Heart left ventricle (tissue), 16 donors: ENCODE measurements at regions not wholly inside any gene's neighbourhood (a gene's known extent, or its start where the extent isn't known, plus 50 kb on each side); places are given as distances from the start of the nearest gene placed in this dataset.

Experiments
- ATAC-seq, 4 donors: fragments of 200-7000 bp; cut with Tn5 transposase; one replicate each; pipeline ENCODE4 v1.9.1; 2020 to 2022; ENCODE audit warnings: moderate library complexity in 4 of 4, mild to moderate bottlenecking in 3 of 4, moderate number of reproducible peaks in 1 of 4
- DNase-seq, 5 donors: peaks; one replicate each; pipeline ENCODE4 v3.0.0-alpha.2; 2020
- H3K27ac ChIP-seq, 12 donors: fragments of 200-600 bp; sonication (generic) in 4 of 12; one replicate each; pipeline versions ENCODE4 v1.5.0 to v1.8.0; 2016 to 2022; ENCODE audit warnings: mild to moderate bottlenecking in 2 of 12
- H3K27me3 ChIP-seq, 9 donors: fragments of 200-600 bp; sonication (generic) in 2 of 9; one replicate each; pipeline versions ENCODE4 v1.5.1 to v1.8.0; 2016 to 2022; ENCODE audit warnings: mild to moderate bottlenecking in 3 of 9
- H3K36me3 ChIP-seq, 9 donors: fragments of 200-600 bp; sonication (generic) in 2 of 9; one replicate each; pipeline versions ENCODE4 v1.5.0 to v1.8.0; 2018 to 2022; ENCODE audit warnings: mild to moderate bottlenecking in 2 of 9
- H3K4me1 ChIP-seq, 12 donors: fragments of 200-600 bp; sonication (generic) in 4 of 12; one replicate each; pipeline versions ENCODE4 v1.5.0 to v1.8.0; 2016 to 2022; ENCODE audit warnings: mild to moderate bottlenecking in 3 of 12
- H3K4me3 ChIP-seq, 12 donors: fragments of 200-600 bp; sonication (generic) in 4 of 12; one replicate each; pipeline versions ENCODE4 v1.5.0 to v1.8.0; 2017 to 2022; ENCODE audit warnings: mild to moderate bottlenecking in 9 of 12, moderate library complexity in 4 of 12
- H3K9me3 ChIP-seq, 12 donors: fragments of 200-600 bp; sonication (generic) in 4 of 12; one replicate each; pipeline versions ENCODE4 v1.5.0 to v1.8.0; 2016 to 2022; ENCODE audit warnings: mild to moderate bottlenecking in 1 of 12
- CTCF ChIP-seq, 12 donors: fragments of 200-600 bp; sonication (generic) in 4 of 12; IDR thresholded peaks; one replicate each; pipeline versions ENCODE4 v1.5.0 to v1.8.0; 2018 to 2022; ENCODE audit warnings: antibody characterized with exemption in 12 of 12, mild to moderate bottlenecking in 5 of 12
- POLR2A ChIP-seq, 2 donors: fragments of 450-650 bp; IDR thresholded peaks; one replicate each; pipeline ENCODE4 v1.6.1; 2017; ENCODE audit warnings: antibody characterized with exemption in 2 of 2, mild to moderate bottlenecking in 2 of 2, moderate library complexity in 2 of 2
- WGBS, 4 donors: extraction: QIAGEN DNeasy Blood & Tissue Kit in 2 of 4; methylation state at CpG; one replicate each; pipeline versions ENCODE4 v1.1.5 to v1.1.7; 2013 to 2018; 5-methylcytosine and 5-hydroxymethylcytosine counted together
- intact Hi-C, 10 donors: fragments of 100-400 bp; cut with DNase I; formaldehyde crosslinking; loops; one replicate each; pipeline versions ENCODE4 v1.11.1 to v1.14.2; 2022
- donor health status: ischemic (EF 13 %, LVEDD 7.1; RV severe dilation, severe dysfunction).
- donor health status: healthy with polysubstance abuse.
- donor health status: DM: no; HTN: yes; CAD: no.
- donor health status: DM: no; HTN: no; CAD: no.
- donor health status: ischemic (EF 25% LVEDD 6.9; RV normal size, moderate dysfunction).
- donor health status: ischemic (EF 25% LVEDD 5.7; RV mildly dilated, moderate dysfunction).
- donor health status: healthy.
- donor health status: DM: yes; HTN: yes; CAD: no.
- donor health status: ischemic (EF 35%, LVEDD 5.7; RV mildly dilated, moderate dysfunction).
- donor health status: nonischemic (EF 11% LVEDD 7.7; RV severe dilation, severe dysfunction).
- donor health status: DM: yes; HTN: yes; CAD: no.
- donor health status: PGD.
- donor health status: ischemic (EF 29% LVEDD 5.4; RV normal size, mild dysfunction).
- donor health status: nonischemic (EF 23%, LVEDD 6.1; RV moderate dilation, normal function).

DNA sequence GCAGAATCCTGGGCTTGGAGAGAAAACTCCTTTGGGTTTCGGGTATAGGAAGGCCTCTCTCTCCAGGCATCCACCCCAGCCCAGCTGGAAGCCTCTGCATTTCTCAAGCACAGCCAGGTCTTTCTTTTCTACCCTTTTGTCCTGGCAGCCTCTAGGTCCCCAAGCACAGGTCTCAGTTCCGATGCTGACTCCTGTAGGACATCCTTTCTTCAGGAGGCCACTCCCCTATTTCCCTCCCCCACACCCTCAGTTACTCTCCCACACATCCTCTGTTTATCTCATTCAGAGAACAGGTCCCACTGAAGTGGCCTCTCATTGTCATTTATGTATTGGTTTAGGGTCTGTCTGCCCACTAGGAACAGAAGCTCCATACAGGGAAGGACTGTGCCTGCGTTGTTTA lies 352.6 kb downstream of the VRK1 start:
- TF ChIP-seq CTCF (IDR thresholded peaks at IDR 0.05) = no peak
- TF ChIP-seq POLR2A (IDR thresholded peaks at IDR 0.05) = no peak

GRCh38 chr14:97153527-97153926 lies 356.3 kb downstream of the VRK1 start:
- no peaks in the 10 kb centered on the region for H3K36me3 ChIP-seq
- H3K27ac ChIP-seq = no peak overlapping the region
- peaks cover 0 to 11% (median 0%) of the 10 kb centered on the region in 9 donors for H3K27me3 ChIP-seq
- H3K4me3 ChIP-seq = no peak overlapping the region
- WGBS, 4 donors = 75 to 83% (median 79%) methylated on average over 6 of the region's 6 CpGs
- TF ChIP-seq POLR2A (IDR thresholded peaks at IDR 0.05) = no peak
- intact Hi-C loops = no loop called here
- no peaks in the 10 kb centered on the region for H3K9me3 ChIP-seq
- ATAC-seq (no peak), DNase-seq (no peak)
- H3K4me1 ChIP-seq = no peaks in the 10 kb centered on the region

More for the DNA sequence above, 352.6 kb downstream of the VRK1 start:
- H3K9me3 ChIP-seq = no peaks in the 10 kb centered on the region
- DNase-seq (no peak), ATAC-seq (no peak)
- H3K4me1 ChIP-seq = no peaks in the 10 kb centered on the region
- no peaks in the 10 kb centered on the region for H3K36me3 ChIP-seq
- intact Hi-C loops = no loop called here
- no peak overlapping the region for H3K4me3 ChIP-seq
- WGBS, 4 donors = 46 to 69% (median 61%) methylated on average over 3 of the region's 3 CpGs
- peaks cover 0 to 12% (median 0%) of the 10 kb centered on the region in 9 donors for H3K27me3 ChIP-seq
- no peak overlapping the region for H3K27ac ChIP-seq

DNA sequence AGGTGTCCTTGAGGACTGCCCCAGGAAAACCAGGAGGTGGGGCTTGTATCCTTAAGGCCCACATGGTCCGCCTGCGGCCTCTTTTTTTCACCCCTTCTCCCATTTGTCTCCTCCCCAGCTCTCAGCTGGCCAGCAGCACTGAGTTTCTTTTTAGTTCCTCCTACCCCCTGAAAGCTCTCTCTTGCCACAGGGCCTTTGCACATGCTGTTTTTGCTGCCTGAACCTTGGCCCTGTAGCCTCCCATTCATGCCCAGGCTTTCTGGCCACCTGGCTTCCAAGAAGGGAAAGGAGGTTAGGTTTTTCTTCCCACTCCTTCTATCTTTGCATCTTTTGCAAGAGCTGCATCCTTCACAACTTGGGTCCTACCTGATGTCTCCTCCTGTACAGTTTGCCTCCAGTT lies 358.1 kb downstream of the VRK1 start:
- H3K4me1 ChIP-seq = no peaks in the 10 kb centered on the region
- DNase-seq (no peak), ATAC-seq (no peak)
- WGBS, 4 donors = 70 to 94% (median 79%) methylated on average over 2 of the region's 2 CpGs
- no peaks in the 10 kb centered on the region for H3K36me3 ChIP-seq
- TF ChIP-seq POLR2A (IDR thresholded peaks at IDR 0.05) (no peak), CTCF (IDR thresholded peaks at IDR 0.05) (no peak)
- H3K4me3 ChIP-seq = no peak overlapping the region
- no peak overlapping the region for H3K27ac ChIP-seq
- peaks cover 0 to 8% (median 0%) of the 10 kb centered on the region in 9 donors for H3K27me3 ChIP-seq
- intact Hi-C loops = no loop called here
- peaks cover 0 to 5% (median 0%) of the 10 kb centered on the region in 12 donors for H3K9me3 ChIP-seq

DNA sequence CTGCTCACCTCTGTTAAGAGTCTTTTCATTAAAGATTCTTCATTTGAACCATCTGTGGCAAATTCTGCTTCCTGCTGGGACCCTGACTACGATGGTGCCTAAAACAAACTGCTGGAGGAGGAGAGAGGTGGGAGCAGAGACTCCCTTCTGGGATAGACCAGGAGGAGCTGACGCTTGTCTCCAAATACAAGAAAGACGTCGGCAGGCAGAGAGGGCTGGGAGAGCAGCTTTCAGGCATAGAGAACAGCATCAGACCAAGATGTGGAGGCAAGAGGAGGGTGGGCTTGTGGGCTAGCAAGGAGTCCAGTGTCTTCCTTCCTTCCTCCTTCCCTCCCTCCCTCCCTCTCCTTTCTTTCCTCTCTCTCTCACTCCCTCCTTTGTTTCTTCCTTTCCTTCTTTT lies 358.6 kb downstream of the VRK1 start:
- no peak overlapping the region for H3K4me3 ChIP-seq
- no peak for TF ChIP-seq CTCF (IDR thresholded peaks at IDR 0.05)
- no peak for TF ChIP-seq POLR2A (IDR thresholded peaks at IDR 0.05)
- ATAC-seq (no peak), DNase-seq (no peak)
- H3K4me1 ChIP-seq = no peaks in the 10 kb centered on the region
- H3K27ac ChIP-seq = no peak overlapping the region
- peaks cover 0 to 8% (median 0%) of the 10 kb centered on the region in 9 donors for H3K27me3 ChIP-seq
- 42 to 62% (median 51%) methylated on average over 4 of the region's 4 CpGs for WGBS, 4 donors
- intact Hi-C loops = no loop called here
- H3K9me3 ChIP-seq = peaks cover 0 to 5% (median 0%) of the 10 kb centered on the region in 12 donors
- H3K36me3 ChIP-seq = no peaks in the 10 kb centered on the region

- no peak for ATAC-seq
- Histone ChIP-seq H3K27ac (no peak overlapping the region), H3K36me3 (no peaks in the 10 kb centered on the region), H3K9me3 (peaks cover 0 to 5% (median 0%) of the 10 kb centered on the region in 12 donors), H3K27me3 (peaks cover 0 to 8% (median 0%) of the 10 kb centered on the region in 9 donors), H3K4me3 (no peak overlapping the region), H3K4me1 (no peaks in the 10 kb centered on the region)
- intact Hi-C loops = no loop called here
- DNase-seq = no peak
- no peak for TF ChIP-seq CTCF (IDR thresholded peaks at IDR 0.05)
- no peak for TF ChIP-seq POLR2A (IDR thresholded peaks at IDR 0.05)
- WGBS, 4 donors = 77 to 88% (median 79%) methylated on average over 5 of the region's 5 CpGs
These were observed 359.5 kb downstream of the VRK1 start for GRCh38 chr14:97156705-97157104.
